Kidney glomerular epithelial cell (primary cell): ENCODE measurements at regions not wholly inside any gene's neighbourhood (a gene's known extent, or its start where the extent isn't known, plus 50 kb on each side); places are given as distances from the start of the nearest gene placed in this dataset.

Source experiments
- DNase-seq: peaks from one replicate; lab custom pipeline; 2025; lab: John Stamatoyannopoulos, UW

DNA sequence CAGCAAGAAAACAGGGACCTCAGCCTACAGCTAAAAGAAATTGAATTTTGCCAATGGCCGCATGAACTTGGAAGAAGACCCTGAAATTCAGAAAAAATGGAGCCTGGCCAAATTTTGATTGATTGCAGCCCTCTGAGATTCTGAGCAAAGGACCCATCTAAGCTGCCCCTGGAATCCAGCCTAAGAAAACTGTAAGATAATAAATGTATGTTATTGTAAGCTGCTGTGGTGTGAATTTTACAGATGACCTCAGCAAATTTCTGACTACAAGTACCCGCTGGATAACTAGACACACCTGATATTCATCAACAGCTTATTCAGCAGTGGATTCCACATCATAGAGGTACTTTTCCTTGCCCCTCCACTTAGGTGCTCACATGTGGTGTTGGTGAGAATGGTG lies 119.5 kb upstream of the EPHA5 start:
- no peak for DNase-seq

DNA sequence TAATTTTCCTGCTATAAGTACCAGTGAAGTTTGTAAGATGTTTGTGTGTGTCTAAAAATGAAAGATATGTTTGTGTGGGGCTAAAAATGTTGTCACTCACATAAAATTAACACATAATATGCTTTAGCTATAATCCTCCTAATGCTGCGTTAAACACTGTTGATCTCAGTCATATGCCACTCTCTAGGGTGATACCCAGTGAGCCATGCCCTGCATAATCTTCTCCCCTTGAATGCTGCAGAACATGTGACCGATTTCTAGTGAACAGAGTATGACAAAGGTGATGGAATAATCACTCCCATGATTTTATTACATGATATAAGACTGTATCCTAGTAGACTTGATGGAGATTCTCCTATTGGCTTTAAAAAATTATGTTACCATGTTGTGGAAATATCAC lies 119.1 kb upstream of the EPHA5 start:
- DNase-seq = no peak

DNA sequence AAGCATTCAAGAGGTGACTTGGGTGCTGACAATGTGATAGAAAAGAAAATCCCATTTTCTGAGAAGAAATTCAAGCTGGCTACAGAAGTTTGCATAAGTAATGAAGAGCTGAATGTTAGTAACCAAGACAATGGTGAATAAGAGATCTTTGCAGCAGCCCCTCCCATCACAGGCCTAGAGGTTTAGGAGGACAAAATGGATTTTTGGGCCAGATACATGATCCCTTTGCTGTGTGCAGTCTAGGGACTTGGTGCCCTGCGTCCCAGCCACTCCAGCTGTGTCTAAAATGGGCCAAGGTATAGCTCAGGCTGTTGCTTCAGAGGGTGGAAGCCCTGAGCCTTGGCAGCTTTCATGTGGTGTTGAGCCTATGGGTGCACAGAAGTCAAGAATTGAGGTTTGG lies 107.0 kb upstream of the EPHA5 start:
- no peak for DNase-seq

DNA sequence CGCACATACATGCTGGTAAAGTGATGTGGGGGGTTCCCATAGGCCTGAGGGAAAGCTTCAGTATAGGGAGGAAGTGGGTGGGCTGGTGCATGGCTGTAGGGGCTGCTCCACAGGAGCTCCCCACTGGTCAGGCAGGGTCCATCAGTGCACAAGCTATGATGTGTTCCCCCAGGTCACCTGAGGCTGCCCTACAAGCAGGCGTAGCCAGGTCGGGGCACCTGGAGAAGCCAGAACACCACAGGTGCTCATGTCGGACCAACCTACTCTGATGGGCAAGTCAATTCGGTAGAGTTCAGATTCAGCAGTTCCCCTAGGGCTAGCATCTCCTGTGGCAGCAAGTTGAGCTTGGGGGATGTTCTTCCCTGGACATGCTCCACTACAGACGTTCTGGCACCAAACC lies 103.3 kb upstream of the EPHA5 start:
- DNase-seq = no peak

DNA sequence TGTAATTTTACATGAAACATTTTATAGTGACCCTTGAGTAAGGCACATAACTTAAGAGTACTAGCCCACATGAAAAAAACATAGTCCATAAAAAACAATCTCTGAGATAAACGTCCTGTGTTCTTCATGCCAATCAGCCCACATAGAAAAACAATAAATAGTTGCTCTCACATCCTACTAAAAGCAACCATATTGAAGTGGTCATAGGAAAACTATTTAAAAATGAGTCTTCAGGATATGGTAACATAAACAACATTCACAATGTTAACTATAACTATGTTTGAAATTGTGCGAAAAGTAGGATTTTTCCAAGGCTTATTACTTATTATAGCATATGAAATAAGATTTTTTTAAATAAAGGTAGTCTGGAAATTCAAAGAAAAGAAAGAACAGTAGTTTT lies 77.1 kb upstream of the EPHA5 start:
- DNase-seq = no peak

DNA sequence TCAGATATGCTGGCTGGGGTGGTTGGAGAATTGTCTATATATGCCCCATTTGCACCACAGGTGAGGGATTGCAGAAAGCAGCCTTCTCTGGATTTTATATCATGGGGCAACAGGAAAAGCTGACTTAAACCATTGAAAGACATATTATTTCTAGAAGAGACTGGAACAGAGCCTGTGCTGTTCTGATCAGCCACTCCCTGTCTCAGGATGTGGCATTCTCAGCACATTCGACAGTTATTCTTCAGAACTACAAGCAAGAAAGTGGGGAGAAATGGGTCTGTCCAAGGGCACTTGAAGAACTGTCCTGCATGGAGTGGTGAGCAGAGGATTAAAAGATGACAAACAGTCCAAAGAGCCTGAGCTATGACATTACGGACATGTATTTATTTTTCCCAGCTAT lies 67.8 kb upstream of the EPHA5 start:
- no peak for DNase-seq

DNA sequence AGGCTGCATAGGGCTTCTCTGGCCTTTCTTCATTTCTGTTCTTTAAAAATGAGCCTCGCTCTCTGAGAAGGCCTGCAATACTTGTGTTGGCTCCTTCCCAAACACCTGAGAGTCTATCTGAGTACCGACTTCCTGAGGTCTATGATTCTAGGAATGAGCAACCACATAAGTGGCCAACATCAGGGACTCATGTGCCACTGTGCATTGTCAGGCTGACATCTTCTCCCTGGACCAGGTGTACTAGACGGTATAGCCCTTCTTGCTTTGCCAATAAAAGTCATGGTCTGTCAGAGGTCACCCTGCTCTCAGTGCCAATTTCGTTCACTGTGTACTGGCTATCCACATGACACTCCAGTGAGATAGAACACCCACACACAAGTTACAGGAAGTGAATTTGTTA lies 67.4 kb upstream of the EPHA5 start:
- DNase-seq = no peak

DNA sequence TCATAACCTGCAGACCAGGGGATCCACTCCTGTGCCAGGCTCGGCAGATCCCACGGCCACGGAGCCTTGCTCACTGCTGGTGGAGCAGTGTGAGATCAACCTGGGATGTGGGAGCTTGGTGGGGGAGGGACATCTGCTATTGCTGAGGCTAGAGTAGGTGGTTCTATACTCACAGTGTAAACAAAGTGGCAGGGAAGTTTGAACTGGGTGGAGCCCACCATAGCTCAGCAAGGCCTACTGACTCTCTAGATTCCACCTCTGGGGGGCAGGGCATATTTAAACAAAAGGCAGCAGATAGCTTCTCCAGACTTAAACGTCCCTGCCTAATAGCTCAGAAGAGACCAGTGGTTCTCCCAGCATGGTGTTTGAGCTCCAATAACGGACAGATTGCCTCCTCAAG lies 54.7 kb upstream of the EPHA5 start:
- no peak for DNase-seq
